ACC112 (cell line): ENCODE measurements at regions not wholly inside any gene's neighbourhood (a gene's known extent, or its start where the extent isn't known, plus 50 kb on each side); places are given as distances from the start of the nearest gene placed in this dataset.
"Not testable (repeated sequence)": the region's sequence is repeated elsewhere in the genome, so short reads cannot be mapped to it uniquely, and the experiment has no call there.

Experiments used
- H2AFZ ChIP-seq: fragments of 200-600 bp; sonication (generic); one replicate; pipeline ENCODE4 v1.6.0; 2017; ENCODE audit warnings: antibody characterized with exemption, low read length; ENCODE audit not compliant: unreplicated experiment
- H3K27ac ChIP-seq: fragments of 200-600 bp; sonication (generic); 2 replicates; pipeline ENCODE4 v1.5.1; 2014; ENCODE audit warnings: low read depth, mild to moderate bottlenecking, antibody characterized with exemption, low read length, moderate library complexity
- H3K27me3 ChIP-seq: fragments of 200-600 bp; sonication (generic); 2 replicates; pipeline ENCODE4 v1.6.1; 2014; ENCODE audit warnings: mild to moderate bottlenecking, antibody characterized with exemption, low read length, moderate library complexity, mixed read lengths; ENCODE audit not compliant: insufficient read depth
- H3K36me3 ChIP-seq: fragments of 200-600 bp; sonication (generic); 2 replicates; pipeline ENCODE4 v1.6.1; 2016; ENCODE audit warnings: mild to moderate bottlenecking, antibody characterized with exemption, low read length, moderate library complexity, mixed read lengths; ENCODE audit not compliant: insufficient read depth
- H3K4me1 ChIP-seq: fragments of 200-600 bp; sonication (generic); one replicate; pipeline ENCODE4 v1.6.1; 2016; ENCODE audit warnings: low read length, mixed read lengths; ENCODE audit not compliant: insufficient read depth, unreplicated experiment, control insufficient read depth
- H3K4me3 ChIP-seq: fragments of 200-600 bp; sonication (generic); 2 replicates; pipeline ENCODE4 v1.5.1; 2014; ENCODE audit warnings: mild to moderate bottlenecking, low read depth, low read length
- H3K79me2 ChIP-seq: fragments of 200-600 bp; sonication (generic); one replicate; pipeline ENCODE4 v1.6.0; 2016; ENCODE audit warnings: low read length; ENCODE audit not compliant: control insufficient read depth, unreplicated experiment, insufficient read depth

- not testable (repeated sequence) for H3K36me3 ChIP-seq, H3K79me2 ChIP-seq, H3K4me3 ChIP-seq, H3K27ac ChIP-seq, H3K27me3 ChIP-seq, H2AFZ ChIP-seq, H3K4me1 ChIP-seq
Observed at GRCh38 chr2:199033761-199034160, 424.0 kb downstream of the SATB2 start.

GRCh38 chr2:199025146-199025545 is 432.6 kb downstream of the SATB2 start:
- no peak overlapping the region for H2AFZ ChIP-seq

GRCh38 chr2:199024224-199024623 is 433.5 kb downstream of the SATB2 start:
- no peak overlapping the region for H3K27ac ChIP-seq
- no peaks in the 10 kb centered on the region for H3K79me2 ChIP-seq
- no peaks in the 10 kb centered on the region for H3K27me3 ChIP-seq
- H3K4me1 ChIP-seq = no peaks in the 10 kb centered on the region
- H3K4me3 ChIP-seq = no peak overlapping the region
- H3K36me3 ChIP-seq = no peaks in the 10 kb centered on the region
- no peak overlapping the region for H2AFZ ChIP-seq

More at GRCh38 chr2:199025146-199025545, 432.6 kb downstream of the SATB2 start:
- Histone ChIP-seq H3K27ac (no peak overlapping the region), H3K36me3 (no peaks in the 10 kb centered on the region), H3K79me2 (no peaks in the 10 kb centered on the region), H3K4me1 (no peaks in the 10 kb centered on the region), H3K27me3 (no peaks in the 10 kb centered on the region), H3K4me3 (no peak overlapping the region)

GRCh38 chr2:199019898-199020507 is 437.7 kb downstream of the SATB2 start:
- no peaks in the 10 kb centered on the region for H3K79me2 ChIP-seq
- no peaks in the 10 kb centered on the region for H3K27me3 ChIP-seq
- no peak overlapping the region for H3K27ac ChIP-seq
- H3K4me1 ChIP-seq = no peaks in the 10 kb centered on the region
- no peak overlapping the region for H2AFZ ChIP-seq
- H3K4me3 ChIP-seq = no peak overlapping the region
- H3K36me3 ChIP-seq = no peaks in the 10 kb centered on the region

- no peaks in the 10 kb centered on the region for H3K4me1 ChIP-seq
- H3K27ac ChIP-seq = no peak overlapping the region
- H2AFZ ChIP-seq = no peak overlapping the region
- no peaks in the 10 kb centered on the region for H3K79me2 ChIP-seq
- no peak overlapping the region for H3K4me3 ChIP-seq
- H3K27me3 ChIP-seq = no peaks in the 10 kb centered on the region; the same call in 1 of the 2 replicates
- no peaks in the 10 kb centered on the region for H3K36me3 ChIP-seq
Observed at GRCh38 chr2:199018826-199019225, 438.9 kb downstream of the SATB2 start.

- H3K27me3 ChIP-seq = no peaks in the 10 kb centered on the region; the same call in 1 of the 2 replicates
- no peak overlapping the region for H3K4me3 ChIP-seq
- no peaks in the 10 kb centered on the region for H3K4me1 ChIP-seq
- H3K36me3 ChIP-seq = no peaks in the 10 kb centered on the region
- no peaks in the 10 kb centered on the region for H3K79me2 ChIP-seq
- no peak overlapping the region for H3K27ac ChIP-seq
- H2AFZ ChIP-seq = no peak overlapping the region
Observed at GRCh38 chr2:199015072-199015471, 442.7 kb downstream of the SATB2 start.

GRCh38 chr2:199014226-199014625 is 443.5 kb downstream of the SATB2 start:
- H3K27ac ChIP-seq = no peak overlapping the region
- no peak overlapping the region for H3K4me3 ChIP-seq
- H3K36me3 ChIP-seq = no peaks in the 10 kb centered on the region
- H3K27me3 ChIP-seq = no peaks in the 10 kb centered on the region; the same call in 1 of the 2 replicates
- H3K79me2 ChIP-seq = no peaks in the 10 kb centered on the region
- H3K4me1 ChIP-seq = no peaks in the 10 kb centered on the region
- H2AFZ ChIP-seq = no peak overlapping the region

GRCh38 chr2:199011908-199012307 is 445.8 kb downstream of the SATB2 start:
- no peak overlapping the region for H2AFZ ChIP-seq
- H3K4me1 ChIP-seq = no peaks in the 10 kb centered on the region
- H3K36me3 ChIP-seq = no peaks in the 10 kb centered on the region
- H3K79me2 ChIP-seq = no peaks in the 10 kb centered on the region
- H3K4me3 ChIP-seq = no peak overlapping the region
- no peaks in the 10 kb centered on the region; the same call in 1 of the 2 replicates for H3K27me3 ChIP-seq
- no peak overlapping the region for H3K27ac ChIP-seq

GRCh38 chr2:198994678-198995077 is 463.1 kb downstream of the SATB2 start:
- H3K79me2 ChIP-seq = no peaks in the 10 kb centered on the region

GRCh38 chr2:198991431-198991830 is 466.3 kb downstream of the SATB2 start:
- Histone ChIP-seq H3K79me2 (no peaks in the 10 kb centered on the region), H3K36me3 (no peaks in the 10 kb centered on the region), H3K4me3 (no peak overlapping the region), H3K4me1 (no peaks in the 10 kb centered on the region), H3K27ac (no peak overlapping the region), H3K27me3 (no peaks in the 10 kb centered on the region), H2AFZ (no peak overlapping the region)

More at GRCh38 chr2:198994678-198995077, 463.1 kb downstream of the SATB2 start:
- H3K36me3 ChIP-seq = no peaks in the 10 kb centered on the region
- H3K27me3 ChIP-seq = no peaks in the 10 kb centered on the region
- H3K27ac ChIP-seq = no peak overlapping the region
- H2AFZ ChIP-seq = no peak overlapping the region
- no peak overlapping the region for H3K4me3 ChIP-seq
- H3K4me1 ChIP-seq = no peaks in the 10 kb centered on the region

GRCh38 chr2:198975779-198976178 is 482.0 kb downstream of the SATB2 start:
- Histone ChIP-seq H3K4me3 (no peak overlapping the region), H2AFZ (no peak overlapping the region), H3K36me3 (no peaks in the 10 kb centered on the region), H3K27me3 (no peaks in the 10 kb centered on the region), H3K27ac (no peak overlapping the region), H3K79me2 (no peaks in the 10 kb centered on the region), H3K4me1 (no peaks in the 10 kb centered on the region)
